ENCODE measurements at regions not wholly inside any gene's neighbourhood (a gene's known extent, or its start where the extent isn't known, plus 50 kb on each side); places are given as distances from the start of the nearest gene placed in this dataset.

- no peak for DNase-seq (ENCODE audit: low spot score in 2 of 2)
- H3K4me3 ChIP-seq (ENCODE audit: low read depth, poor library complexity, severe bottlenecking), result no peak overlapping the region
- intact Hi-C loops (cut with DNase I; ENCODE audit: low total_unique reads), result no loop called here
- TF ChIP-seq POLR2A (IDR thresholded peaks at IDR 0.05) (no peak), CTCF (IDR thresholded peaks at IDR 0.05) (no peak)
Observed at GRCh38 chr12:82605115-82605514, 81.6 kb upstream of the TMTC2 start.

- 22 to 26% methylated on average over 1 of the region's 1 CpG for WGBS, 2 donors
Observed at GRCh38 chr12:82608706-82609105, 78.0 kb upstream of the TMTC2 start.

GRCh38 chr12:82609234-82609914 lies 77.3 kb upstream of the TMTC2 start:
- 82 to 83% methylated on average over 2 of the region's 2 CpGs for WGBS, 2 donors
- H3K4me3 ChIP-seq (ENCODE audit: low read depth, poor library complexity, severe bottlenecking), result no peak overlapping the region
- intact Hi-C loops (cut with DNase I; ENCODE audit: low total_unique reads), result no loop called here
- DNase-seq (ENCODE audit: low spot score in 2 of 2), result no peak
- no peak for TF ChIP-seq CTCF (IDR thresholded peaks at IDR 0.05)
- TF ChIP-seq POLR2A (IDR thresholded peaks at IDR 0.05), result no peak

More at GRCh38 chr12:82608706-82609105, 78.0 kb upstream of the TMTC2 start:
- H3K4me3 ChIP-seq (ENCODE audit: low read depth, poor library complexity, severe bottlenecking), result no peak overlapping the region
- intact Hi-C loops (cut with DNase I; ENCODE audit: low total_unique reads), result no loop called here
- no peak for TF ChIP-seq CTCF (IDR thresholded peaks at IDR 0.05)
- TF ChIP-seq POLR2A (IDR thresholded peaks at IDR 0.05), result no peak
- DNase-seq (ENCODE audit: low spot score in 2 of 2), result no peak

GRCh38 chr12:82619644-82620043 lies 67.1 kb upstream of the TMTC2 start:
- intact Hi-C loops (cut with DNase I; ENCODE audit: low total_unique reads), result no loop called here
- TF ChIP-seq POLR2A (IDR thresholded peaks at IDR 0.05), result no peak
- no peak for TF ChIP-seq CTCF (IDR thresholded peaks at IDR 0.05)
- 73 to 88% methylated on average over 3 of the region's 3 CpGs for WGBS, 2 donors
- peak in 1 of 2 donors; percentile 78 for DNase-seq (ENCODE audit: low spot score in 2 of 2)
- no peak overlapping the region for H3K4me3 ChIP-seq (ENCODE audit: low read depth, poor library complexity, severe bottlenecking)

GRCh38 chr12:82620917-82621316 lies 65.8 kb upstream of the TMTC2 start:
- DNase-seq (ENCODE audit: low spot score in 2 of 2), result no peak
- intact Hi-C loops (cut with DNase I; ENCODE audit: low total_unique reads), result no loop called here
- TF ChIP-seq POLR2A (IDR thresholded peaks at IDR 0.05) (no peak), CTCF (IDR thresholded peaks at IDR 0.05) (no peak)
- H3K4me3 ChIP-seq (ENCODE audit: low read depth, poor library complexity, severe bottlenecking), result no peak overlapping the region
- 84 to 85% methylated on average over 3 of the region's 3 CpGs for WGBS, 2 donors

GRCh38 chr12:82625523-82625922 lies 61.2 kb upstream of the TMTC2 start:
- intact Hi-C loops (cut with DNase I; ENCODE audit: low total_unique reads), result no loop called here
- no peak overlapping the region for H3K4me3 ChIP-seq (ENCODE audit: low read depth, poor library complexity, severe bottlenecking)
- no peak for DNase-seq (ENCODE audit: low spot score in 2 of 2)
- TF ChIP-seq POLR2A (IDR thresholded peaks at IDR 0.05) (no peak), CTCF (IDR thresholded peaks at IDR 0.05) (no peak)
- WGBS, 2 donors, result 40 to 49% methylated on average over 3 of the region's 3 CpGs
